ENCODE measurements at regions not wholly inside any gene's neighbourhood (a gene's known extent, or its start where the extent isn't known, plus 50 kb on each side); places are given as distances from the start of the nearest gene placed in this dataset.
A peak's percentile ranks its signal among the peaks of the same experiment; 100 is the strongest.
"Not testable (repeated sequence)": the region's sequence is repeated elsewhere in the genome, so short reads cannot be mapped to it uniquely, and the experiment has no call there.

DNA sequence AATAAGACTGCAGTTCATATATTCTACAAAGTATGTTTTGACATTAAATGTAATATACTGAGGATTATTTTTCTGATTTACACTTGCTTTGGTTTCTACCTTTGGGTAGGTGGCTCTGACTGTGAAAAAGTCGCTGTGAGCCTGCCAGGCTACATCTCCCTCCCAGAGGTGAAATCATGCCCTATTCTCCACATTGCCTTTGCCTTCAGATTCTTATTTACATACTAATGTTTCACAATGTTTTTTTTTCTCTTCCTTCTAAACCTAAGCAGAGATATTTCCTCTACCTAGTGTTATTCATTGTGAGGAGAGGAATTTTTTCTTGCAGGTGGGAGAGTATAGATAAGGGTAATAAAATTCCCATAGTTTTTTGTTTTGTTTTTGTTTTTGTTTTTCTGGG is 111.5 kb upstream of the ANTXRL start:
- POLR2A ChIA-PET = no interaction called here
- H3K9me3 ChIP-seq (ENCODE audit: control insufficient read depth, insufficient read depth, low read depth, low read length) = no peaks in the 10 kb centered on the region
- no peak overlapping the region for H3K4me3 ChIP-seq (ENCODE audit: low read depth, low read length)
- no peaks in the 10 kb centered on the region for H3K36me3 ChIP-seq (ENCODE audit: control insufficient read depth in 2 of 2, insufficient read depth in 1 of 2, low read length in 2 of 2)
- TF ChIP-seq ZNF335 (tag by site-specific recombination; conservative IDR thresholded peaks at IDR 0.05) = 0 out of 2 replicates have a peak, but pooled peaks have one; percentile 28
- TF ChIP-seq ZNF211 (tag by site-specific recombination; IDR thresholded peaks at IDR 0.05; ENCODE audit: low read depth) = no peak
- TF ChIP-seq ZNF311 (tag by site-specific recombination; IDR thresholded peaks at IDR 0.05; ENCODE audit: borderline replicate concordance) = no peak
- H3K27ac ChIP-seq (ENCODE audit: extremely low read depth, low read depth, low read length) = no peak overlapping the region
- CTCF ChIA-PET = no interaction called here
- H3K4me1 ChIP-seq (ENCODE audit: control insufficient read depth, insufficient read depth, low read length) = no peaks in the 10 kb centered on the region

DNA sequence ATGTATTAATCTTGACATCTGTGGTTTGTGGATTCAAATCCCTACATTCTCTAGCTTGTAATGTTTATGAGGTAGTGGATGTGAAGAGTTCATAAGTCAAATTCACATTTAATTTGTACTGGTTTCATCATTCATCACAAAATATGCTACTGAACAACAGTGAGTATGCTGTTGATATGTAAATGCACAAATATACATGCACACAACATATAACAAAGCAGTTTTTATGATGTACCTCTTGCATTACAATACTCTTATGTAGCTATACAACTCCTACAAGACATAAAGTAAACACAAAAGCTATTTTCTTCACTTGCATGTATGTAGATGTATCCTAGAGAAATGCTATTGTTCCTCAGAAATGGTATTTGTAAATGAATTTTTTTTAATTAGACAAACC is 111.0 kb upstream of the ANTXRL start:
- Histone ChIP-seq H3K36me3 (ENCODE audit: control insufficient read depth in 2 of 2, insufficient read depth in 1 of 2, low read length in 2 of 2) (no peaks in the 10 kb centered on the region), H3K27ac (ENCODE audit: extremely low read depth, low read depth, low read length) (no peak overlapping the region), H3K4me1 (ENCODE audit: control insufficient read depth, insufficient read depth, low read length) (no peaks in the 10 kb centered on the region), H3K4me3 (ENCODE audit: low read depth, low read length) (no peak overlapping the region), H3K9me3 (ENCODE audit: control insufficient read depth, insufficient read depth, low read depth, low read length) (no peaks in the 10 kb centered on the region)
- TF ChIP-seq KLF9 (tag by site-specific recombination; IDR thresholded peaks at IDR 0.05; ENCODE audit: low read depth) (no peak), ZNF302 (tag by site-specific recombination; IDR thresholded peaks at IDR 0.05; ENCODE audit: low read depth) (no peak), ZNF658 (tag by site-specific recombination; IDR thresholded peaks at IDR 0.05) (no peak), ZNF391 (tag by site-specific recombination; IDR thresholded peaks at IDR 0.05; ENCODE audit: borderline replicate concordance, low read depth) (no peak), RBAK (tag by site-specific recombination; IDR thresholded peaks at IDR 0.05) (no peak), ZNF596 (tag by site-specific recombination; IDR thresholded peaks at IDR 0.05) (no peak), ZNF239 (tag by site-specific recombination; IDR thresholded peaks at IDR 0.05) (no peak), TRIM28 (IDR thresholded peaks at IDR 0.05; ENCODE audit: borderline replicate concordance, low read length) (no peak), ZNF274 (IDR thresholded peaks at IDR 0.05; ENCODE audit: low read length) (no peak), ZNF274 (tag by site-specific recombination; IDR thresholded peaks at IDR 0.05; ENCODE audit: borderline replicate concordance) (no peak), ZFHX2 (tag by site-specific recombination; conservative IDR thresholded peaks at IDR 0.05) (no peak), PRDM1 (tag by site-specific recombination; IDR thresholded peaks at IDR 0.05) (no peak)
- TF ChIP-seq, protein P1, sequence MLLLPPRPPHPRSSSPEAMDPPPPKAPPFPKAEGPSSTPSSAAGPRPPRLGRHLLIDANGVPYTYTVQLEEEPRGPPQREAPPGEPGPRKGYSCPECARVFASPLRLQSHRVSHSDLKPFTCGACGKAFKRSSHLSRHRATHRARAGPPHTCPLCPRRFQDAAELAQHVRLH (tag by site-specific recombination; IDR thresholded peaks at IDR 0.05) = no peak
- TF ChIP-seq, protein P2, sequence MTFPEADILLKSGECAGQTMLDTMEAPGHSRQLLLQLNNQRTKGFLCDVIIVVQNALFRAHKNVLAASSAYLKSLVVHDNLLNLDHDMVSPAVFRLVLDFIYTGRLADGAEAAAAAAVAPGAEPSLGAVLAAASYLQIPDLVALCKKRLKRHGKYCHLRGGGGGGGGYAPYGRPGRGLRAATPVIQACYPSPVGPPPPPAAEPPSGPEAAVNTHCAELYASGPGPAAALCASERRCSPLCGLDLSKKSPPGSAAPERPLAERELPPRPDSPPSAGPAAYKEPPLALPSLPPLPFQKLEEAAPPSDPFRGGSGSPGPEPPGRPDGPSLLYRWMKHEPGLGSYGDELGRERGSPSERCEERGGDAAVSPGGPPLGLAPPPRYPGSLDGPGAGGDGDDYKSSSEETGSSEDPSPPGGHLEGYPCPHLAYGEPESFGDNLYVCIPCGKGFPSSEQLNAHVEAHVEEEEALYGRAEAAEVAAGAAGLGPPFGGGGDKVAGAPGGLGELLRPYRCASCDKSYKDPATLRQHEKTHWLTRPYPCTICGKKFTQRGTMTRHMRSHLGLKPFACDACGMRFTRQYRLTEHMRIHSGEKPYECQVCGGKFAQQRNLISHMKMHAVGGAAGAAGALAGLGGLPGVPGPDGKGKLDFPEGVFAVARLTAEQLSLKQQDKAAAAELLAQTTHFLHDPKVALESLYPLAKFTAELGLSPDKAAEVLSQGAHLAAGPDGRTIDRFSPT (tag by site-specific recombination; IDR thresholded peaks at IDR 0.05) = no peak
- TF ChIP-seq, protein P3, sequence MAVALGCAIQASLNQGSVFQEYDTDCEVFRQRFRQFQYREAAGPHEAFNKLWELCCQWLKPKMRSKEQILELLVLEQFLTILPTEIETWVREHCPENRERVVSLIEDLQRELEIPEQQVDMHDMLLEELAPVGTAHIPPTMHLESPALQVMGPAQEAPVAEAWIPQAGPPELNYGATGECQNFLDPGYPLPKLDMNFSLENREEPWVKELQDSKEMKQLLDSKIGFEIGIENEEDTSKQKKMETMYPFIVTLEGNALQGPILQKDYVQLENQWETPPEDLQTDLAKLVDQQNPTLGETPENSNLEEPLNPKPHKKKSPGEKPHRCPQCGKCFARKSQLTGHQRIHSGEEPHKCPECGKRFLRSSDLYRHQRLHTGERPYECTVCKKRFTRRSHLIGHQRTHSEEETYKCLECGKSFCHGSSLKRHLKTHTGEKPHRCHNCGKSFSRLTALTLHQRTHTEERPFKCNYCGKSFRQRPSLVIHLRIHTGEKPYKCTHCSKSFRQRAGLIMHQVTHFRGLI (tag by site-specific recombination; IDR thresholded peaks at IDR 0.05) = no peak
- TF ChIP-seq, protein P4, sequence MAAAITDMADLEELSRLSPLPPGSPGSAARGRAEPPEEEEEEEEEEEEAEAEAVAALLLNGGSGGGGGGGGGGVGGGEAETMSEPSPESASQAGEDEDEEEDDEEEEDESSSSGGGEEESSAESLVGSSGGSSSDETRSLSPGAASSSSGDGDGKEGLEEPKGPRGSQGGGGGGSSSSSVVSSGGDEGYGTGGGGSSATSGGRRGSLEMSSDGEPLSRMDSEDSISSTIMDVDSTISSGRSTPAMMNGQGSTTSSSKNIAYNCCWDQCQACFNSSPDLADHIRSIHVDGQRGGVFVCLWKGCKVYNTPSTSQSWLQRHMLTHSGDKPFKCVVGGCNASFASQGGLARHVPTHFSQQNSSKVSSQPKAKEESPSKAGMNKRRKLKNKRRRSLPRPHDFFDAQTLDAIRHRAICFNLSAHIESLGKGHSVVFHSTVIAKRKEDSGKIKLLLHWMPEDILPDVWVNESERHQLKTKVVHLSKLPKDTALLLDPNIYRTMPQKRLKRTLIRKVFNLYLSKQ (tag by site-specific recombination; IDR thresholded peaks at IDR 0.05; ENCODE audit: borderline replicate concordance) = no peak
- ChIA-PET CTCF (no interaction called here), POLR2A (no interaction called here)

DNA sequence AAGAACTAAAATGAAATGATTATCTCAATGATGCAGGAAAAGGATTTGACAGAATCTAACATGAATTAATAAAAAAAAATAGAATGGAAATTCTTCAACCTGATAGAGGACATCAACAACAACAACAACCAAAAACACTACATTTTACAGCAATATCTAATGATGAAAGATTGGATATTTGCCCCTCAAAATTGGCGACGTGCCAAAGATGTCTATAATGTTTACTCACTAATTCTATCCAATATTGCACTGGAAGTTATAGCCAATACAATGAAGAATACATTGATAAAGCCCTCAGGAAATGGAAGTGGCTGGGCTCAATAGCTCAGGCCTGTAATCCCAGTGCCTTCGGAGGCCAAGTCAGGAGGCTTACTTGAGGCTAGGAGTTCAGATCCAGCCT is 99.4 kb upstream of the ANTXRL start:
- H3K4me1 ChIP-seq (ENCODE audit: control insufficient read depth, insufficient read depth, low read length); H3K4me3 ChIP-seq (ENCODE audit: low read depth, low read length); CTCF ChIA-PET; H3K9me3 ChIP-seq (ENCODE audit: control insufficient read depth, insufficient read depth, low read depth, low read length); H3K27ac ChIP-seq (ENCODE audit: extremely low read depth, low read depth, low read length); H3K36me3 ChIP-seq (ENCODE audit: control insufficient read depth in 2 of 2, insufficient read depth in 1 of 2, low read length in 2 of 2); POLR2A ChIA-PET: not testable (repeated sequence)

Measured in HEK293 (cell line).